Left renal pelvis (tissue), 4 donors: ENCODE measurements at regions not wholly inside any gene's neighbourhood (a gene's known extent, or its start where the extent isn't known, plus 50 kb on each side); places are given as distances from the start of the nearest gene placed in this dataset.

Experiments
- DNase-seq, 4 donors: peaks; one replicate each; pipeline ENCODE4 v3.0.0-alpha.2; 2013; ENCODE audit warnings: low read depth in 4 of 4, low spot score in 3 of 4

DNA sequence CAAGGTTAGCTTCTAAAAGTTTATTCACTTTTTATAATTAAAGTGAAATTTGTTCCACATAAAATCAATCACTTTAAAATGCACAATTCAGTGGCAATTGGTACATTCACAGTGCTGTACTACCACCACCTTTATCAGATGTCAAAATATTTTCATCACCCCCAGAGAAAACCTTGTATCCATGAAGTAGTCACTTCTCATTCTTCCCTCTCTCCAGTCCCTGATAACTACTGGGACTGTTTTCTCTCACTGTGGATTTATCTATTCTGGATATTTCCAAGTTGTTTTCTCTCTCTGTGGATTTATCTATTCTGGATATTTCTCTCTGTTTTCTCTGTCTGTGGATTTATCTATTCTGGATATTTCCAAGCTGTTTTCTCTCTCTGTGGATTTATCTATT is 435.4 kb upstream of the CNTNAP2 start:
- no peak for DNase-seq

DNA sequence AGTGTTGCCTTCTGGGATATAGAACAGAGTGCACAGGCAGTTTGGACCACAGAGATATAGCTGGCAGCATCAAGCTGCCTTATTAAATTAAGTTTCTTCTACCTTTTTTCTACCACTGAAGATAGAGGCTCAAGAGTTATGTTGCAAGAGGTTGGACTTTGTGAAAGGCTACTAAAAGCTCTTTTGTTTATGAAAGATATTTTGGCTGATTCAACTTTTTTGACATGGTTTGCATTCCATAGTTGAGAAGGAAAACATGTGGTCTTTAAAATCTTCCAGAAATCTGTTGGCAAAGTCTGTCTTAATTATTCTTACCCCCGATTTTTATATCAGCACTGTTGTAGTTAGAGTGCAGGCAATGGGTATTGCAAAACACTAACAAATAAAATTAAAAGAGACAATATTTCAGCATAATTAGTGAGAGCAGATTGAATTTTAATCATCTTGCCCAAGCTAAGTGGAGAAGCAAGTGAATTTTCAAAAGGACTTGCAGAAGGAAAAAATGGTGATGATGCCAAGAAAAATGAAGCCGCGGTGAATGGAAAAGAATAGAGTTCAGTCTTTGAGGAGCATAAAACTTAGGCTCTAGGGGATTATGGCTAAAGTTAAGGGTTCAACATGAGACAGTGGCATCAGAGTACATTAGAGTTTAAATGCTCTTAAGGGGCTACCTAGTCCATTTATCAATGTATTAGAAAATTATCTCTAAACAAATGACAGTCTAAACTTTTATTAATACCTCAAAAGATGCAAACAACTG is 450.9 kb upstream of the CNTNAP2 start:
- no peak for DNase-seq

DNA sequence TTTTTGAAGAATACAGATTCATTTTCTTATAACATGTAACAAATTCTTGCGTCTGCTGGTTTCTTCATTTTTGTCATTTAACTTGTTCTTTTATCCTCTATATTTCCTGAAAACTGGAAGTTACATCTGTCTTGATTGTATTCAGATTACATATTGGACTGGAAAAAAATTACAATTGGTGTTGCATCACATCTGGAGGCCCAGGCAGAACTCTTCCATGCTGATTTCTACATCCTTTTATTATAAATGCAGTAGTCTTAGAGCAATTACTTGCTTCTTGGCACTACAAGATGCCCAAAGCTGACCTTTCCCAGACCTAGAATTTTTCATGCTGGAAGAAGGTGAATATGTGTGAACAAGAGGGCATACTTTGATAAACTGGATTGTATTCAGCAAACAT is 460.9 kb upstream of the CNTNAP2 start:
- no peak for DNase-seq

DNA sequence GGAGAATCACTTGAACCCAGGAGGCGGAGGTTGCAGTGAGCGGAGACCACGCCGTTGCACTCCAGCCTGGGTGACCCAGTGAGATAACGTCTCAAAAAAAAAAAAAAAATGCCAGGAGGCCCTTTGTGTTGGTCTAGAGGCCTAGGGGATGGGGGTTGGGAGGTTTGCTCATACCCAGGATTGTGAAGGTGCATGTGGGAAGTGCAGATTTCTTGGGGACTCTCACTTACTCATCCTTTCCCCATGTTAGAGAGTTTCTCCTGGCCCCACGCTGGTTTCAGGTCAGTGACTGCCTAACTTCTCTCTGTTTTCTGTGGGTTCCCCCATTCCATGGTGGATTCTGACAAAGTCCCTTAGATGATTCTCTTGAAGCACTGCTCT is 471.5 kb upstream of the CNTNAP2 start:
- no peak for DNase-seq

DNA sequence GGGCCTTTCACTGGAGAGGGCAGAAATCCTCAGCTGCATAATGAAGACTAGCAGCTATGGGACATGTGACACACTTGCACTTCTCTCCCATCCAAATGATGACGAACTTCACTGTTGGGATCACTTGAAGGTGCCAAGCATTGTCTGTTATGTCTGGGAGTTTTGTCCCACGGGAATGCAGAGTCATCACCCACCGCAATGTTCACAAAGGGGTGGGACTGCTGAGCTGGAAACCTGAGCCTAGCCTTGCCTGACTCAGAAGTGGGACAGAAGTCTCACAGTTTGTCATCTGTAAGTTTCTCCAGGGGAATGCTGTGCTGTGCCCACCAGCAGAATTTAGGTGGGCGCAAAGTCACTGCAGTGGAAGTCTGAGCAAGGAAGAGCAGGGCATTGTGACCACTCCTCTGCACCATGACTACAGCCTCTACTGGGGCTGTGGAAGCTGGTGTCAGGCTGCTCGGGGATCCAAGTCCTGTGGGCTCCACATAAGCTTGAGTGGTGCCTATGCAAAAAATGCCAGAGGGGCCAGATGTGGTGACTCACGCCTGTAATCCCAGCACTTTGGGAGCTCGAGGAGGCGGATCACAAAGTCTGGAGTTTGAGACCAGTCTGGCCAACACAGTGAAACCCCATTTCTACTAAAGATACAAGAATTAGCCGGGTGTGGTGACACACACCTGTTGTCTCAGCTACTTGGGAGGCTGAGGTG is 472.0 kb upstream of the CNTNAP2 start:
- DNase-seq, result no peak

DNA sequence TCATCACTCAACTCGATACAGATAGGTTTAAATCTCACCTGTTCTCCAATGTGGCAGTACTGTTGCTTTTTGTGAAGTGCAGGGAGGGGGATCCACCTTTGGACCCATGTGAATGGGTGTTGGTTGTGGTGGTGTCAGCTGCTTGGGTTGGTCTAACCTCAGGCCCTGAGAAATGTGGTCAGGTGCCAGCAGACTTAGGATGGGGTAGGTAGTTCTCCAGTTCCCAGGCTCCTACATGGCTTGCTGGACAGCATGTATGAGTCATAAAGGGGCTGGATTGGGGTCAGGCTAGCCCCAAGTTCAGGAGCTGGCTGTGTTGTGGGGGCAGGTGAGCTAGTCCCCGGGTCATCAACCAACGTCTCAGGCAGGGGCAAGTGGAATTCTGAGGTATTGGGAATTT is 472.6 kb upstream of the CNTNAP2 start:
- DNase-seq, result no peak

DNA sequence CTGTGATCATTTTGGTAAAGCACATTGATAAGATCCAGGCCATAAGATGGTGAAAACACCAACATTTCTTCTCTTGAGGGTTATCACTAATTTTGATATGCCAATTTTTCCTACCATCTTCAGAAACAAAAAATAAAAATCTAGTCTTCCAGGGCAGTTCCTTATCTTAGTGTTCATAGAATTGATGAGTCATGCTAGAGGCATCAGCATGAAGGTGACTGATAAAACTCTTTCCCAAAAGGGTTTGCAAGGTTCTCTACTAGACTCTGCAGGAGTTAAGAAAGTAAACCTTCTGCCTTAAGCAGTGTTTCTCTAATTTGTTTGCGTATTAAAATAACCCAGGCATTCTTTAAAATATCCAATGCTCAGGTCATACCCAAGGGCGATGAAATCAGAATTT is 483.1 kb upstream of the CNTNAP2 start:
- DNase-seq, result no peak

DNA sequence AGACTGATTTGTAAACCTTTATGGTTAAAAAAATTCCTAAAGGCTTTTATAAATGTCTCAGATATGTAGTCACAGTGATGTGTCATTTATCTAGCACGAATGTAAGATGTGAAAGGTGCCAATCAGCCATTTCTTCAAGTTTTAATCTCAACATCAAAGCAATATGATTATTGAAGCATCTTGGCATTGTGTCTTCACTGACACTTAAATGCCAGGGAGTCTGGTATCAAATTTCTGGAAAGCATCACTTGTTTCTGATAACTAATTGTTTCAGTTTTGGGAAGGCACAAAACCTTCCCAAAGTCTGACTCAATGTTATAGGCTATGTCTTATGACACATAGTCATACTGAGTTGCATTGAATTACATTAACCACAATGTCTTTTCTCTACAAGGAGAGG is 492.0 kb upstream of the CNTNAP2 start:
- DNase-seq, result no peak

DNA sequence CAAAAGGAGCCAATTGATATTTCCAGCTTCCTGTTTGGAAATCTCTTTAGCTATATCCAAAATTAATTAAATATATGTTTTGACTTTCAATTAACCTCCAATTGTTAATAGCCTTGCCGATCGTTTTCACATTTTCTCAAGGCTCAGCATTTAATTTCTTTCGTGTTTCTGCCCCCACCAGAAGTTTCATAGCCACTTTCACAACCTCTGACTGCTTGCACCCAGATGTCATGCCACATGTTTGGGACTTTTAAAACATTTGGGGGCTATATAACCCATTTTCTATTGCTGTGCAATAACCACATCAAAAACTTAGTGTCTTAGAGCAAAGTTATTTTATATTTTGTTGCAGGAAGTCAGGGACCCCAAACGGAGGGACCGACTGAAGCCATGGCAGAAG is 510.6 kb upstream of the CNTNAP2 start:
- DNase-seq, result no peak

DNA sequence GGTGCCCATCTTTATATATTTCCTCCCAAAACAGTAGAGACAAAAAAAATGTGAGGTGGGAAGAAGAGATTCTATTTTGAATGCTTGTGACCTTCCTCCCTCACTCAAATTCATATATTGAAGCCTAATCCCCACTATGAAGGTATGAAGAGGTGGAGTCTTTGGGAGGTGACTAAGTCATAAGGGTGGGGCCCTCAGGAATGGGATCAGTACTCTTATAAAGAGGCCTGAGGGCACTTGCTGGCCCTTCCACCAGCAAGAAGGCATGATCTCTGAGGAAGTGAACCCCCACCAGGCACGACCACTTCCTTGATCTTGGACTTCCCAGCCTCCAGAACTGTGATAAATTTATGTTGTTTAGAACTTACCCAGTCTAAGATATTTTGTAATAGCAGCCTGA is 517.2 kb upstream of the CNTNAP2 start:
- no peak for DNase-seq

DNA sequence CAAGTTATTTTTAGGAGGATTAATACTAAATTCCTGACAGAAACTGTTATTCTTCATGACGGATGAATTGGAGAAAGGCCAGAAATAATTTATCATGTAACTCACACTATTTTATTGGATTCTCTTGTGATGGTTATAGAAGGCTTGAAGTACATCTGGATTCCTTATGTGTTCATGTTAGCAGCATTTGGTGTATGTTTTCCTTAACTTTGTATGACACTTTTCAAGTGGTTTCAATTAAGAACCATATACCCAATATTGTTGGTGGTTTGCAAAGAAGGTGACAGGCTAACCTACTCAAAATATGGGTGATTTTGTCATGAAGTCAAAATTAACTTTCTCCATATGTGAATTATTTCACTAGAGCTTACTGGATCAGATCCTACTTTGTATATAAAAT is 532.2 kb upstream of the CNTNAP2 start:
- DNase-seq, result no peak

DNA sequence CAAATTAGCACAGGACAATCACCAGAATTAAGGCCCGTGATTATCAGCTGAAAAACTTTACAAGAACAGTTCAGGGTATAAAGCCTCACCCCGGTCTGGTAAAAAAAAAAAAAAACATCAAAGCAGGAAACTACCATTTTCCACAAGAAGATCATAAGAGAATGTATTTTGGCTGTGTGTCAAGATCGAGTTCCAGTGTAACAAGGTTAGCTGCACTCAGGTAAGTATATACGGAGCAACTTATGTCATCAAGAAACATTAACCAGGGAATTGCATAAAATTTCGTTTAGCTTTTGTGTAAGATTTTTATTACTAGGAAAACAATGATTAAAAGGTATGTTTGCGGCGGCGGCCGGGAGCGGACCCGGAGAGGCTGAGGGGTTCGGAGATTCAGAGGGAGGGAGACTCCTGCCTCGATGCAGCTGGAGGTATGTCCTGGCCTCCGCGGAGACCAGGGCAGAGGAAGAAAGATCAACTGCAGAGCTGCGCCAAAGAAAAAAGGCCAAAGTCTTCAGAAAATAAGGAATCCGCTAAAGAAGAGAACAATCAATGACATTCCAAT is 533.8 kb upstream of the CNTNAP2 start:
- no peak for DNase-seq

DNA sequence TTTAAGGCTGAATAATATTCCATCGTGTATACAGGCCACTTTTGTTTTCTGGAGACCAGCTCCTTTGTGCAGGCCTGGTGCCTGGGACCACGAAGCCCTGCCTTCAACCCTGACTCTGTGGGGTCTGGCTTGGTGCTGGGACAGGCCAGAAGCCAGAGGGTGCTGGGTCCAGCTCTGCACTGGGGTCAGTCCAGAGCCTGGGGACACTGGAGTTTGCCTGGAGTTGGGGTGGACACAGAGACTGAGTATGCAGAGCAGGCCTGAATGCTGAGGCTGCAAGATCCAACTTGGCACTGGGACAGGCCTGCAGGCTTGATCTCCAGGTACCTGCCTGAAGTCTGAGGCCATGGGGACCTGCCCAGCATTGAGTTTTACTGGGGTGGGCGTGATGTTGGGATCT is 558.8 kb upstream of the CNTNAP2 start:
- no peak for DNase-seq

DNA sequence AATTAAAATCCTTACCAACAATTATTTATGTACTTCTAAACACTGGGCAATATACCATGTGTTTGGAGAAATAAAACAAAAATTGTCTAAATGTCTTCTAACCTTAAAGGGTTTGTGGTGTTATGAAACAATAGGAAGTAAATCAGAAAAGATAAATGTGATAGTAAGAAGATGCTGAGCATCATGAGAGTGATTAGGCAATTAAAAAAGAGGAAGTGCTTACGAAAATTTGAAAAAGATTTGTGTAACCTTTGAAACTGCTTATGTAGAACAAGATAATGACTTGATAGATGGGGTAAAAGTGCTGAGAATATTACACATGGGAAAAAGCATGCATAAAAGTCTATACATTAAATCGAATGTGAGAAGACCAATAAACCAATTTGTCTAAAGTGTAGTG is 573.4 kb upstream of the CNTNAP2 start:
- no peak for DNase-seq

DNA sequence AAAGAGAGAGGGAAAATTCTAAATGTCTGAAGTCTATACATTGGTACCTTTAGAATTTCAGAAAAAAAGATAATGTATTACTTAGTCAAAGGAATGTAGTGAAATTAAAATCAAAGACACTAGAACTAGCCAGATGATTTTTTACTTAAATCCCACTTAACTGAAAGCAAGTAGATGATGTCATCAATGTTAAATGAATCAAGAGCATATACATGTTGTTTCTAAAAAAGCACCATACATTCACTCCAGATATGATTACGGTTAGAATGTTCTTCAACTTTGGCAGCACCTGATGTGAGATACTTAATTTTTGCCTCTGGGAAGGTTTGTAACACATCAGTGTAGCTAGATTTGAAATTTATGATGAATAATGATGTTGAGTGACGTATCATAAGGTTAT is 576.7 kb upstream of the CNTNAP2 start:
- DNase-seq, result no peak

DNA sequence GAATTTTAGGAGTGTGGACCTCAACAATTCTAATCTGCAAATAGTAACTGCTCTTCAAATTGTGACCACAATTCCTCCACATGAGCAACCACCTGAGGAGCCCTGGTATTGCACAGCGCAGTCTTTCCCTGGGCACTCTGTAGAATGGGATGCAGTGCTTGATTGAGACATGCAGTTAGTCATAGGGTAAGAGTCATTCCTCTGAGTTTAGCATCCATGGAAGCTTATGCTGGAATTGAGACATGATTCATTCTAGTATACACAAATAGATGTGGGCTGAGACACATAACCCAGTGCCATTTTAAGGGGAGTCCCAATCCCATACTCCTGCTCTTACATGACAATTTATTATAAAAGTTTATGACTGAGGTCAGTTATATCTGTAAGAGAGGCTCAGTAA is 582.3 kb upstream of the CNTNAP2 start:
- no peak for DNase-seq

DNA sequence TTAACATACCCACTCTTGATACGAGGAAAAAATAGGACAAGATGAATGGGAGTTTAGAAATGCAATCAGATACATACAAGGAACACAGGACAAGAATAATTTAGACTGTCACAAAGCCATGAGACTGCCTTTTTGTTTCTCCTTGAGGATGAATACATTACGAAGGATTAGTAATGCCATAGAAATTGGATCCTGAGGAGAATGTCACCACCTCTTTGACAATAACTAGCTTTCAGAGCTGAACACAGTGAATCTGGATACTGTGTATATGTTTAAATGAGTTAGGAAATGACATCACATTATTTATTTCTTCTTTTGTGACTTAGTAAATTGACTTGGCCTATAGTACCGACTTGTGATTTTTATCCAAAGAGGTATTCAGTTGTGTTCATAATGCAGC is 596.3 kb upstream of the CNTNAP2 start:
- DNase-seq, result no peak

DNA sequence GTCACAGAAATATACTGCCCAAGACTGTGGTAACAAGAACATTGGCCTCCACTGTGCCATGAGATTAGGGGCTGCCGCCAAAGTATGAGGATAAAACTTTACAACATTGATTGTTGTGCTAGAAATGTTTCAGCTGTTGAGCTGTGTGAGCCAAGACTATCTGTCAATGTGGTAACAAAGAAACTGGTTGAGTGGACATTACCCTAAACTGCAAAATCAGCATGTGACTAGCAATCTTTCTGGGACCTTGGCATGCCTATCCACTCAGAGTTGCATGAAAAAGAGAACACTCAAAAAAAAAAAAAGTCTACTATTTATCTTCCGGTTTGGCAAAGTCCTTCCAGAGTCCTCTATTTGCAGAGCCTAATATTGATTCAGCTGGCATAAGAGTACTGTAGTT is 605.6 kb upstream of the CNTNAP2 start:
- DNase-seq, result no peak

DNA sequence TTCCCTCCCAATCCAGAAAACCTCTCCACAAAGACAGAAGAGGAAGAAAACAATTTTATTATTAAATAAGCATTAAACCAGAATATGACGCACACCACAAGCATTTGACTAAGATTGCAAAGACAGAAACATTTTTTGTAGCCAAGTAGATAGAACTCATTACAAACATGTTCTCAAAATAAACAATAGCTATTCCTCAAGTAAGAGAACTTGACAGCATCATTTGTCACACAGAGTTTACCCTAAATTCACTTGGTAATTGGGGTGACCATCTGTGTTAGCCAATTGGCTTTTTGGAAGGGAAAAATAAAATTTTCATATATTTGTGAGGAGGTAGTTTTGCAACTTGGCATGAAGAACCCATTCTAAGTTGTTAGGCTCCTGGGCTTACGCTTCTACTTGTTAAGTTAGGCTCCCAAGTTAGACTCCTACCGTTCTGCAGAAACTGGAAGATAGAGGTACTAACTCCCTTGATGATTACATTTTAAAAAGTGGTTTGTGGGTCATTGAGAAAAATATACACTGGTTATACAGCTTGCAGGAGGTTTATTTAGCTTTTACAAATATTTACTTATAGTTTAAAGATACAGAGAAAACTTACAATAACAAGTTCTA is 618.6 kb upstream of the CNTNAP2 start:
- no peak for DNase-seq

DNA sequence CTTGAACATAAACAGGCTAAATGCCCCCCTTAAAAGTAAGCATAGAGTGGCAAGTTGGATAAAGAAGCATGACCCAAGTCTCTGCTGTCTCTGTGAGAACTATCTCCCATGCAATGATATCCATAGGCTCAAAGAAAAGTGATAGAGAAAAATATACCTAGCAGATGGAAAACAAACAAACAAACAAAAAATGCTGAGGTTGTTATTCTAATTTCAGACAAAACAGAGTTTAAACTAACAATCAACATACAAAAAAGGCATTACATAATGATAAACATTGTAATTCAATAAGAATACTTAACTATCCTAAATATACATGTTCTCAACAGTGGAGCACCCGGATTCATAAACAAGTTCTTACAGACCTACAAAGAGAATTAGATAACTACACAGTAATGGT is 626.2 kb upstream of the CNTNAP2 start:
- DNase-seq, result no peak

DNA sequence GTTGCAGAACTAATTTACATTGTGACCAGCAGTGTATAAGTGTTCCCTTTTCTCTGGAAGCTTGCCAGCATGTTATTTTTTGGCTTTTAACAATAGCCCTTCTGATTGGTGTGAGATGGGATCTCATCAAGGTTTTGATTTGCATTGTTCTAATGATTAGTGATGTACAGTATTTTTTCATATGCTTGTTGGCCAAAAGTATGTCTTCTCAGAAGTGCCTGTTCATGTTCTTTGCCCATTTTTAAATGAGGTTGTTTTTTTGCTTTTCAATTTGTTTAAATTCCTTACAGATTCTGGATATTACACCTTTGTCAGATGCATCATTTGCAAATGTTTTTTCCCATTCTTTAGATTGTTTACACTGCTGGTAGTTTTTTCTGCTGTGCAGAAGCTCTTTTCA is 627.0 kb upstream of the CNTNAP2 start:
- DNase-seq, result no peak

DNA sequence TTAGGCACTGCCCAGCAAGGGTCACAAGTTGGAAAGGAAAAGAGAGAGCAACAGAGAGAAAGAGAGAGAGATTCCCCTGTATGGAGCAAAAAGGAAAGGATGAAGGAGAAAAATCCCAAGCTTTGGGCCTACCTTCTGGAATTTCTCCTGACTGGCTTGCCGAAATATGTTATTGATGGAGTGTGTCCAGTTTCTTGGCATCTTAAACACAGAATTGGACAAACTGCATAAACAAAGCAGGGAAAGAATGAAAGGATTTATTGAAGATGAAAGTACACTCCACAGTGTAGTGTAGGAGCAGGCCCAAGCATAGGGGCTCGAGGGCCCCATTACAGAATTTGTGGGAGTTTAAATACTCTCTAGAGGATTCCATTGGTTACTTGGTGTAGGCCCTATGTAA is 627.8 kb upstream of the CNTNAP2 start:
- DNase-seq, result no peak
